Mammary epithelial cell (primary cell): ENCODE measurements at regions not wholly inside any gene's neighbourhood (a gene's known extent, or its start where the extent isn't known, plus 50 kb on each side); places are given as distances from the start of the nearest gene placed in this dataset.

ENCODE experiments used
- EZH2 ChIP-seq: IDR thresholded peaks from 2 replicates; pipeline ENCODE4 v1.6.1; 2012; ENCODE audit warnings: low read length, inconsistent platforms, borderline replicate concordance
- TF ChIP-seq, protein P1 (sequence below), 2 donors: IDR thresholded peaks in 1 of 2; conservative IDR thresholded peaks in 1 of 2; 2 replicates each; pipeline ENCODE4 v1.5.1; 2011 to 2012; ENCODE audit warnings: inconsistent platforms in 2 of 2, low read length in 2 of 2, mild to moderate bottlenecking in 2 of 2, control low read depth in 1 of 2, low read depth in 1 of 2; ENCODE audit not compliant: insufficient read depth in 1 of 2; ENCODE audit errors: extremely low read depth in 1 of 2

- TF ChIP-seq, protein P1, sequence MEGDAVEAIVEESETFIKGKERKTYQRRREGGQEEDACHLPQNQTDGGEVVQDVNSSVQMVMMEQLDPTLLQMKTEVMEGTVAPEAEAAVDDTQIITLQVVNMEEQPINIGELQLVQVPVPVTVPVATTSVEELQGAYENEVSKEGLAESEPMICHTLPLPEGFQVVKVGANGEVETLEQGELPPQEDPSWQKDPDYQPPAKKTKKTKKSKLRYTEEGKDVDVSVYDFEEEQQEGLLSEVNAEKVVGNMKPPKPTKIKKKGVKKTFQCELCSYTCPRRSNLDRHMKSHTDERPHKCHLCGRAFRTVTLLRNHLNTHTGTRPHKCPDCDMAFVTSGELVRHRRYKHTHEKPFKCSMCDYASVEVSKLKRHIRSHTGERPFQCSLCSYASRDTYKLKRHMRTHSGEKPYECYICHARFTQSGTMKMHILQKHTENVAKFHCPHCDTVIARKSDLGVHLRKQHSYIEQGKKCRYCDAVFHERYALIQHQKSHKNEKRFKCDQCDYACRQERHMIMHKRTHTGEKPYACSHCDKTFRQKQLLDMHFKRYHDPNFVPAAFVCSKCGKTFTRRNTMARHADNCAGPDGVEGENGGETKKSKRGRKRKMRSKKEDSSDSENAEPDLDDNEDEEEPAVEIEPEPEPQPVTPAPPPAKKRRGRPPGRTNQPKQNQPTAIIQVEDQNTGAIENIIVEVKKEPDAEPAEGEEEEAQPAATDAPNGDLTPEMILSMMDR (conservative IDR thresholded peaks at IDR 0.05 in 1 of 2, IDR thresholded peaks at IDR 0.05 in 1 of 2; ENCODE audit: extremely low read depth in 1 of 2, insufficient read depth in 1 of 2, low read depth in 1 of 2, low read length in 2 of 2): no peak
- TF ChIP-seq EZH2: no peak
These were observed 167.1 kb upstream of the SPRY2 start for GRCh38 chr13:80508031-80508430.
